ENCODE measurements at regions not wholly inside any gene's neighbourhood (a gene's known extent, or its start where the extent isn't known, plus 50 kb on each side); places are given as distances from the start of the nearest gene placed in this dataset.
A peak's percentile ranks its signal among the peaks of the same experiment; 100 is the strongest.
"Not testable (repeated sequence)": the region's sequence is repeated elsewhere in the genome, so short reads cannot be mapped to it uniquely, and the experiment has no call there.

GRCh38 chr5:57650360-57651069 lies 167.9 kb upstream of the ACTBL2 start:
- no peak for DNase-seq
- Mint-ChIP-seq H3K4me3 (no peak overlapping the region), H3K27me3 (peaks cover 2% of the 10 kb centered on the region), H3K9me3 (no peaks in the 10 kb centered on the region), H3K4me1 (no peaks in the 10 kb centered on the region), H3K27ac (no peak overlapping the region), H3K36me3 (no peaks in the 10 kb centered on the region)
- ATAC-seq (ENCODE audit: low read depth), result no peak
- POLR2A ChIA-PET, result no interaction called here

GRCh38 chr5:57642698-57643097 lies 160.1 kb upstream of the ACTBL2 start:
- H3K27me3 Mint-ChIP-seq, result peaks cover 10% of the 10 kb centered on the region
- no peaks in the 10 kb centered on the region for H3K4me1 Mint-ChIP-seq
- POLR2A ChIA-PET, result no interaction called here
- no peak for DNase-seq
- H3K4me3 Mint-ChIP-seq, result no peak overlapping the region
- no peak for ATAC-seq (ENCODE audit: low read depth)
- peak overlapping the region; percentile 44 for H3K27ac Mint-ChIP-seq
- no peaks in the 10 kb centered on the region for H3K9me3 Mint-ChIP-seq
- H3K36me3 Mint-ChIP-seq, result no peaks in the 10 kb centered on the region

- no peak overlapping the region for H3K27ac Mint-ChIP-seq
- no peaks in the 10 kb centered on the region for H3K4me1 Mint-ChIP-seq
- H3K27me3 Mint-ChIP-seq, result peaks cover 10% of the 10 kb centered on the region
- DNase-seq (no peak), ATAC-seq (ENCODE audit: low read depth) (no peak)
- POLR2A ChIA-PET, result no interaction called here
- H3K9me3 Mint-ChIP-seq, result no peaks in the 10 kb centered on the region
- no peaks in the 10 kb centered on the region for H3K36me3 Mint-ChIP-seq
- H3K4me3 Mint-ChIP-seq, result no peak overlapping the region
Measured at GRCh38 chr5:57642066-57642465, 159.5 kb upstream of the ACTBL2 start.

- DNase-seq (no peak), ATAC-seq (ENCODE audit: low read depth) (no peak)
- Mint-ChIP-seq H3K4me3 (no peak overlapping the region), H3K36me3 (no peaks in the 10 kb centered on the region), H3K4me1 (no peaks in the 10 kb centered on the region), H3K27ac (no peak overlapping the region), H3K9me3 (no peaks in the 10 kb centered on the region), H3K27me3 (peaks cover 3% of the 10 kb centered on the region)
- POLR2A ChIA-PET, result no interaction called here
Measured at GRCh38 chr5:57635146-57635777, 152.7 kb upstream of the ACTBL2 start.

GRCh38 chr5:57632937-57633336 lies 150.3 kb upstream of the ACTBL2 start:
- ATAC-seq (ENCODE audit: low read depth), result no peak
- no peaks in the 10 kb centered on the region for H3K27me3 Mint-ChIP-seq
- POLR2A ChIA-PET, result no interaction called here
- H3K9me3 Mint-ChIP-seq, result no peaks in the 10 kb centered on the region
- H3K4me1 Mint-ChIP-seq, result no peaks in the 10 kb centered on the region
- H3K36me3 Mint-ChIP-seq, result no peaks in the 10 kb centered on the region
- H3K4me3 Mint-ChIP-seq, result no peak overlapping the region
- no peak overlapping the region for H3K27ac Mint-ChIP-seq
- DNase-seq, result no peak

GRCh38 chr5:57631139-57631538 lies 148.5 kb upstream of the ACTBL2 start:
- H3K9me3 Mint-ChIP-seq; DNase-seq; H3K27me3 Mint-ChIP-seq; ATAC-seq (ENCODE audit: low read depth); H3K27ac Mint-ChIP-seq; H3K36me3 Mint-ChIP-seq; H3K4me3 Mint-ChIP-seq; H3K4me1 Mint-ChIP-seq; POLR2A ChIA-PET: not testable (repeated sequence)

GRCh38 chr5:57627661-57628060 lies 145.1 kb upstream of the ACTBL2 start:
- no peak overlapping the region for H3K27ac Mint-ChIP-seq
- ATAC-seq (ENCODE audit: low read depth) (no peak), DNase-seq (no peak)
- H3K4me3 Mint-ChIP-seq, result no peak overlapping the region
- H3K4me1 Mint-ChIP-seq, result no peaks in the 10 kb centered on the region
- H3K9me3 Mint-ChIP-seq, result no peaks in the 10 kb centered on the region
- no peaks in the 10 kb centered on the region for H3K36me3 Mint-ChIP-seq
- POLR2A ChIA-PET, result no interaction called here
- peaks cover 2% of the 10 kb centered on the region for H3K27me3 Mint-ChIP-seq

- Mint-ChIP-seq H3K36me3 (no peaks in the 10 kb centered on the region), H3K4me1 (no peaks in the 10 kb centered on the region), H3K27ac (no peak overlapping the region), H3K4me3 (no peak overlapping the region), H3K9me3 (no peaks in the 10 kb centered on the region), H3K27me3 (peaks cover 5% of the 10 kb centered on the region)
- no peak for DNase-seq
- POLR2A ChIA-PET, result no interaction called here
- ATAC-seq (ENCODE audit: low read depth), result no peak
Measured at GRCh38 chr5:57626703-57627102, 144.1 kb upstream of the ACTBL2 start.

GRCh38 chr5:57621624-57622023 lies 139.0 kb upstream of the ACTBL2 start:
- POLR2A ChIA-PET, result no interaction called here
- H3K27ac Mint-ChIP-seq, result no peak overlapping the region
- H3K36me3 Mint-ChIP-seq, result no peaks in the 10 kb centered on the region
- H3K27me3 Mint-ChIP-seq, result peaks cover 13% of the 10 kb centered on the region
- no peak overlapping the region for H3K4me3 Mint-ChIP-seq
- DNase-seq, result no peak
- no peaks in the 10 kb centered on the region for H3K9me3 Mint-ChIP-seq
- ATAC-seq (ENCODE audit: low read depth), result no peak
- no peaks in the 10 kb centered on the region for H3K4me1 Mint-ChIP-seq

GRCh38 chr5:57618767-57619381 lies 136.3 kb upstream of the ACTBL2 start:
- POLR2A ChIA-PET, result no interaction called here
- Mint-ChIP-seq H3K4me3 (no peak overlapping the region), H3K4me1 (no peaks in the 10 kb centered on the region), H3K27me3 (peaks cover 19% of the 10 kb centered on the region), H3K9me3 (no peaks in the 10 kb centered on the region), H3K27ac (no peak overlapping the region), H3K36me3 (no peaks in the 10 kb centered on the region)
- DNase-seq (no peak), ATAC-seq (ENCODE audit: low read depth) (no peak)

- POLR2A ChIA-PET, result no interaction called here
- DNase-seq (no peak), ATAC-seq (ENCODE audit: low read depth) (no peak)
- Mint-ChIP-seq H3K27me3 (peaks cover 21% of the 10 kb centered on the region), H3K27ac (no peak overlapping the region), H3K36me3 (no peaks in the 10 kb centered on the region), H3K4me3 (no peak overlapping the region), H3K4me1 (no peaks in the 10 kb centered on the region), H3K9me3 (no peaks in the 10 kb centered on the region)
Measured at GRCh38 chr5:57613741-57614140, 131.1 kb upstream of the ACTBL2 start.

GRCh38 chr5:57611177-57611576 lies 128.6 kb upstream of the ACTBL2 start:
- POLR2A ChIA-PET, result no interaction called here
- H3K27ac Mint-ChIP-seq, result no peak overlapping the region
- H3K27me3 Mint-ChIP-seq, result peaks cover 17% of the 10 kb centered on the region

GRCh38 chr5:57608542-57608941 lies 125.9 kb upstream of the ACTBL2 start:
- POLR2A ChIA-PET, result no interaction called here
- no peak overlapping the region for H3K27ac Mint-ChIP-seq
- H3K4me1 Mint-ChIP-seq, result no peaks in the 10 kb centered on the region
- H3K4me3 Mint-ChIP-seq, result no peak overlapping the region
- H3K27me3 Mint-ChIP-seq, result peaks cover 12% of the 10 kb centered on the region
- H3K9me3 Mint-ChIP-seq, result no peaks in the 10 kb centered on the region
- ATAC-seq (ENCODE audit: low read depth) (no peak), DNase-seq (no peak)
- no peaks in the 10 kb centered on the region for H3K36me3 Mint-ChIP-seq

More at GRCh38 chr5:57611177-57611576, 128.6 kb upstream of the ACTBL2 start:
- no peak for DNase-seq
- no peak for ATAC-seq (ENCODE audit: low read depth)
- no peaks in the 10 kb centered on the region for H3K9me3 Mint-ChIP-seq
- H3K4me3 Mint-ChIP-seq, result no peak overlapping the region
- H3K36me3 Mint-ChIP-seq, result no peaks in the 10 kb centered on the region
- H3K4me1 Mint-ChIP-seq, result no peaks in the 10 kb centered on the region

- Mint-ChIP-seq H3K36me3 (no peaks in the 10 kb centered on the region), H3K4me3 (no peak overlapping the region), H3K27me3 (peaks cover 3% of the 10 kb centered on the region), H3K27ac (no peak overlapping the region), H3K9me3 (no peaks in the 10 kb centered on the region), H3K4me1 (no peaks in the 10 kb centered on the region)
- POLR2A ChIA-PET, result no interaction called here
- DNase-seq, result no peak
- no peak for ATAC-seq (ENCODE audit: low read depth)
Measured at GRCh38 chr5:57601996-57602395, 119.4 kb upstream of the ACTBL2 start.

Data from activated naive CD8-positive, alpha-beta T cell treated with anti-CD3 and anti-CD28 coated beads, Interleukin-2, amount 10 ng/mL, durations not matched to agents 7 days and 5 days (primary cell).